Esophagus (tissue), 2 donors: ENCODE measurements at regions not wholly inside any gene's neighbourhood (a gene's known extent, or its start where the extent isn't known, plus 50 kb on each side); places are given as distances from the start of the nearest gene placed in this dataset.

Experiments used
- H3K27ac ChIP-seq, 2 donors: one replicate each; pipeline ENCODE4 v1.5.1; 2013; ENCODE audit warnings: low read depth in 2 of 2, mild to moderate bottlenecking in 2 of 2, inconsistent platforms in 1 of 2, low read length in 1 of 2, moderate library complexity in 1 of 2
- H3K27me3 ChIP-seq, 2 donors: one replicate each; pipeline ENCODE4 v1.6.1; 2013; ENCODE audit warnings: low read length in 2 of 2, control low read depth in 1 of 2, mild to moderate bottlenecking in 1 of 2; ENCODE audit not compliant: insufficient read depth in 2 of 2, control insufficient read depth in 1 of 2
- H3K36me3 ChIP-seq, 2 donors: one replicate each; pipeline ENCODE4 v1.6.1; 2013; ENCODE audit warnings: low read length in 1 of 2; ENCODE audit not compliant: control insufficient read depth in 2 of 2, insufficient read depth in 2 of 2
- H3K4me1 ChIP-seq, 2 donors: one replicate each; pipeline ENCODE4 v1.6.1; 2013; ENCODE audit warnings: low read length in 1 of 2; ENCODE audit not compliant: control insufficient read depth in 2 of 2, insufficient read depth in 2 of 2
- H3K4me3 ChIP-seq, 2 donors: one replicate each; pipeline ENCODE4 v1.5.1; 2013; ENCODE audit warnings: low read length in 2 of 2, mild to moderate bottlenecking in 2 of 2, low read depth in 1 of 2, moderate library complexity in 1 of 2
- H3K9me3 ChIP-seq, 2 donors: one replicate each; pipeline ENCODE4 v1.6.1; 2013; ENCODE audit warnings: mild to moderate bottlenecking in 2 of 2, low read depth in 1 of 2, low read length in 1 of 2, moderate library complexity in 1 of 2; ENCODE audit not compliant: control insufficient read depth in 2 of 2, insufficient read depth in 1 of 2
- WGBS, 2 donors: extraction: QIAGEN DNeasy Blood & Tissue Kit; methylation state at CpG; one replicate each; pipeline ENCODE4 v1.1.7; 2013; 5-methylcytosine and 5-hydroxymethylcytosine counted together
- donor health status: healthy with polysubstance abuse.
- donor health status: Bipolar disorder and iron deficiency.

GRCh38 chr3:104785947-104786346 lies 580.8 kb upstream of the ALCAM start:
- WGBS, 2 donors, result 62 to 76% methylated on average over 5 of the region's 5 CpGs

GRCh38 chr3:104787306-104787705 lies 579.4 kb upstream of the ALCAM start:
- H3K27ac ChIP-seq, result no peak overlapping the region
- no peaks in the 10 kb centered on the region for H3K9me3 ChIP-seq
- no peaks in the 10 kb centered on the region for H3K36me3 ChIP-seq
- no peaks in the 10 kb centered on the region for H3K4me1 ChIP-seq
- no peak overlapping the region for H3K4me3 ChIP-seq
- no peaks in the 10 kb centered on the region for H3K27me3 ChIP-seq

More at GRCh38 chr3:104785947-104786346, 580.8 kb upstream of the ALCAM start:
- H3K27me3 ChIP-seq, result no peaks in the 10 kb centered on the region
- no peaks in the 10 kb centered on the region for H3K36me3 ChIP-seq
- no peak overlapping the region for H3K27ac ChIP-seq
- H3K9me3 ChIP-seq, result no peaks in the 10 kb centered on the region
- no peaks in the 10 kb centered on the region for H3K4me1 ChIP-seq
- no peak overlapping the region for H3K4me3 ChIP-seq

- no peaks in the 10 kb centered on the region for H3K27me3 ChIP-seq
- no peaks in the 10 kb centered on the region for H3K4me1 ChIP-seq
- no peak overlapping the region for H3K27ac ChIP-seq
- no peaks in the 10 kb centered on the region for H3K9me3 ChIP-seq
- H3K36me3 ChIP-seq, result no peaks in the 10 kb centered on the region
- no peak overlapping the region for H3K4me3 ChIP-seq
These were observed 577.9 kb upstream of the ALCAM start for GRCh38 chr3:104788807-104789206.

- no peaks in the 10 kb centered on the region for H3K36me3 ChIP-seq
- no peaks in the 10 kb centered on the region for H3K27me3 ChIP-seq
- H3K4me3 ChIP-seq, result no peak overlapping the region
- no peaks in the 10 kb centered on the region for H3K4me1 ChIP-seq
- no peak overlapping the region for H3K27ac ChIP-seq
- no peaks in the 10 kb centered on the region for H3K9me3 ChIP-seq
- WGBS, 2 donors, result 29 to 30% methylated on average over 1 of the region's 1 CpG
These were observed 575.4 kb upstream of the ALCAM start for GRCh38 chr3:104791331-104791730.

- 81 to 82% methylated on average over 5 of the region's 5 CpGs for WGBS, 2 donors
- H3K27ac ChIP-seq, result no peak overlapping the region
These were observed 570.2 kb upstream of the ALCAM start for GRCh38 chr3:104796556-104796955.

GRCh38 chr3:104805042-104805441 lies 561.7 kb upstream of the ALCAM start:
- 69 to 75% methylated on average over 5 of the region's 5 CpGs for WGBS, 2 donors
- H3K36me3 ChIP-seq, result no peaks in the 10 kb centered on the region
- H3K9me3 ChIP-seq, result no peaks in the 10 kb centered on the region

More at GRCh38 chr3:104796556-104796955, 570.2 kb upstream of the ALCAM start:
- Histone ChIP-seq H3K36me3 (no peaks in the 10 kb centered on the region), H3K4me3 (no peak overlapping the region), H3K9me3 (no peaks in the 10 kb centered on the region), H3K27me3 (no peaks in the 10 kb centered on the region), H3K4me1 (no peaks in the 10 kb centered on the region)

GRCh38 chr3:104805508-104805907 lies 561.2 kb upstream of the ALCAM start:
- 61 to 74% methylated on average over 5 of the region's 5 CpGs for WGBS, 2 donors
- Histone ChIP-seq H3K36me3 (no peaks in the 10 kb centered on the region), H3K27ac (no peak overlapping the region), H3K4me3 (no peak overlapping the region), H3K27me3 (no peaks in the 10 kb centered on the region), H3K9me3 (no peaks in the 10 kb centered on the region), H3K4me1 (no peaks in the 10 kb centered on the region)

More at GRCh38 chr3:104805042-104805441, 561.7 kb upstream of the ALCAM start:
- H3K4me1 ChIP-seq, result no peaks in the 10 kb centered on the region
- H3K4me3 ChIP-seq, result no peak overlapping the region
- H3K27ac ChIP-seq, result no peak overlapping the region
- no peaks in the 10 kb centered on the region for H3K27me3 ChIP-seq

- no peaks in the 10 kb centered on the region for H3K36me3 ChIP-seq
- no peaks in the 10 kb centered on the region for H3K9me3 ChIP-seq
- no peaks in the 10 kb centered on the region for H3K27me3 ChIP-seq
- no peak overlapping the region for H3K4me3 ChIP-seq
- no peaks in the 10 kb centered on the region for H3K4me1 ChIP-seq
- no peak overlapping the region for H3K27ac ChIP-seq
- 55 to 72% methylated on average over 1 of the region's 1 CpG for WGBS, 2 donors
These were observed 555.8 kb upstream of the ALCAM start for GRCh38 chr3:104810896-104811295.

GRCh38 chr3:104816008-104816407 lies 550.7 kb upstream of the ALCAM start:
- 33 to 38% methylated on average over 2 of the region's 2 CpGs for WGBS, 2 donors
- no peaks in the 10 kb centered on the region for H3K4me1 ChIP-seq
- no peak overlapping the region for H3K27ac ChIP-seq
- no peaks in the 10 kb centered on the region for H3K27me3 ChIP-seq
- H3K36me3 ChIP-seq, result no peaks in the 10 kb centered on the region
- no peak overlapping the region for H3K4me3 ChIP-seq
- no peaks in the 10 kb centered on the region for H3K9me3 ChIP-seq

GRCh38 chr3:104816716-104817115 lies 550.0 kb upstream of the ALCAM start:
- H3K4me1 ChIP-seq, result no peaks in the 10 kb centered on the region
- H3K27ac ChIP-seq, result no peak overlapping the region
- H3K4me3 ChIP-seq, result no peak overlapping the region
- H3K9me3 ChIP-seq, result no peaks in the 10 kb centered on the region
- WGBS, 2 donors, result 67 to 80% methylated on average over 1 of the region's 1 CpG
- H3K27me3 ChIP-seq, result no peaks in the 10 kb centered on the region
- no peaks in the 10 kb centered on the region for H3K36me3 ChIP-seq
